ENCODE measurements at regions not wholly inside any gene's neighbourhood (a gene's known extent, or its start where the extent isn't known, plus 50 kb on each side); places are given as distances from the start of the nearest gene placed in this dataset.
"Not testable (repeated sequence)": the region's sequence is repeated elsewhere in the genome, so short reads cannot be mapped to it uniquely, and the experiment has no call there.

DNA sequence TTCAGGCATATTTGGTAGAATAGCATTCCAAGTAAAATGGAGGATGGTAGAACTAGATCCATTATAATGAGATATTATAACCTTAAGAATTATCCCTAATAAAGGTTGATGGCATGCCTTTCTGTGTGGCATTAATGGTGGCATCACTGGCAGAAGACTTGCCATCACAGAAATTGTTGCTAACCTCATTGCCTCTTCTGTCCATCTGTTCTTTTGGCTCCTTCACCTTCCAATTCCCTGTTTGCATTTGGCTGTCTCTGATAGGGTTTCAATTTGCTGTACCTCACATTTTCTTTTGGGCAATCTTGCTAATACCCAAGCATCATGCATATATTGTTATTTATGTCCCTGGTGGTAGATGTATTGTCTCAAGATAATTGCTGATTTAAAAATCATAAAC, 98.9 kb downstream of the SMPDL3A start:
- Mint-ChIP-seq H3K9me3 (peaks cover 0 to 11% (median 2%) of the 10 kb centered on the region in 5 donors), H3K4me1 (no peaks in the 10 kb centered on the region), H3K27ac (no peak overlapping the region), H3K36me3 (no peaks in the 10 kb centered on the region), H3K4me3 (no peak overlapping the region), H3K27me3 (peaks cover 0 to 3% of the 10 kb centered on the region in 2 donors)
- no peak overlapping the region for H3K4me3 ChIP-seq (ENCODE audit: low read length)
- no peaks in the 10 kb centered on the region for H3K4me1 ChIP-seq (ENCODE audit: insufficient read depth, low read length)
- no peaks in the 10 kb centered on the region for H3K9me3 ChIP-seq (ENCODE audit: low read length)
- DNase-seq: no peak
- H3K27me3 ChIP-seq (ENCODE audit: insufficient read depth, low read length, poor library complexity, severe bottlenecking): no peaks in the 10 kb centered on the region
- no peaks in the 10 kb centered on the region for H3K36me3 ChIP-seq (ENCODE audit: insufficient read depth, low read length)
- ChIA-PET CTCF (no interaction called here), POLR2A (no interaction called here)
- H3K27ac ChIP-seq (ENCODE audit: low read depth, low read length): no peak overlapping the region

DNA sequence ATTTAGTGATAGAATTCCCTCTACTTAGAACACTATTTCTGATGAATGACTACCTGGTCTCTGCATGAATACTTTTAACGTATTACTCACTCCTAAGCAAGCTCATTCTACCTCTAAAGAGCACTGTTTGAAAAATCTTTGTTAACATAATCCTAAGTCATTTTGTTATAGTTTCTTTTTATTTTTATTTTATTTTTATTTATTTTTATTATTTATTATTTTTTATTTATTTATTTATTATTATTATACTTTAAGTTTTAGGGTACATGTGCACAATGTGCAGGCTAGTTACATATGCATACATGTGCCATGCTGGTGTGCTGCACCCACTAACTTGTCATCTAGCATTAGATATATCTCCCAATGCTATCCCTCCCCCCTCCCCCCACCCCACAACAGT, 99.6 kb downstream of the SMPDL3A start:
- H3K4me1 Mint-ChIP-seq; DNase-seq; H3K4me1 ChIP-seq (ENCODE audit: insufficient read depth, low read length); H3K4me3 ChIP-seq (ENCODE audit: low read length); H3K4me3 Mint-ChIP-seq; H3K27ac ChIP-seq (ENCODE audit: low read depth, low read length); H3K27me3 Mint-ChIP-seq; H3K9me3 ChIP-seq (ENCODE audit: low read length); H3K36me3 ChIP-seq (ENCODE audit: insufficient read depth, low read length); H3K27me3 ChIP-seq (ENCODE audit: insufficient read depth, low read length, poor library complexity, severe bottlenecking); CTCF ChIA-PET; H3K27ac Mint-ChIP-seq; H3K36me3 Mint-ChIP-seq; POLR2A ChIA-PET: not testable (repeated sequence)
- peaks cover 0 to 11% (median 3%) of the 10 kb centered on the region in 5 donors for H3K9me3 Mint-ChIP-seq

DNA sequence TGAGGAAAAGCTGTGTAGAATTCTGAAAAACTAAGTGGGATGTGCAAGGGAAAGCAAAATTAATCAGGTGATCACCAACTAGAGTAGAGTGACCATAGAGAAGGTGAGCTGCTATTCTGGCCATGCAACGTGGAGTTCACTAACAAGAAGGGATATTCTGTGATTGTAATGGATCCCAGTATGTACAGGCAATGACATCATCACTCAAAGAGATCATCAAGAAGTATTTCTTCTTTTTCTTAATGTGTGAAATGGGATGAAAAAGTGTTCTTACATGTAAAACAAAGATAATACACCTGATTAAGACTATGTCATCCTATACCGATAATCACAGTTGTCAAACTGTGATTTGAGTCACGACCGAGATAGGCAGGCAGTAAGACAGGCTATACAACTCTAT, 101.2 kb downstream of the SMPDL3A start:
- H3K36me3 Mint-ChIP-seq: no peaks in the 10 kb centered on the region
- DNase-seq: no peak
- Histone ChIP-seq H3K27ac (ENCODE audit: low read depth, low read length) (no peak overlapping the region), H3K9me3 (ENCODE audit: low read length) (no peaks in the 10 kb centered on the region), H3K4me3 (ENCODE audit: low read length) (no peak overlapping the region), H3K4me1 (ENCODE audit: insufficient read depth, low read length) (no peaks in the 10 kb centered on the region), H3K36me3 (ENCODE audit: insufficient read depth, low read length) (no peaks in the 10 kb centered on the region), H3K27me3 (ENCODE audit: insufficient read depth, low read length, poor library complexity, severe bottlenecking) (no peaks in the 10 kb centered on the region)
- POLR2A ChIA-PET: no interaction called here
- H3K4me1 Mint-ChIP-seq: no peaks in the 10 kb centered on the region
- CTCF ChIA-PET: no interaction called here
- no peak overlapping the region for H3K27ac Mint-ChIP-seq
- H3K9me3 Mint-ChIP-seq: peaks cover 0 to 10% (median 3%) of the 10 kb centered on the region in 5 donors
- H3K27me3 Mint-ChIP-seq: peaks cover 0 to 3% of the 10 kb centered on the region in 2 donors
- no peak overlapping the region for H3K4me3 Mint-ChIP-seq

DNA sequence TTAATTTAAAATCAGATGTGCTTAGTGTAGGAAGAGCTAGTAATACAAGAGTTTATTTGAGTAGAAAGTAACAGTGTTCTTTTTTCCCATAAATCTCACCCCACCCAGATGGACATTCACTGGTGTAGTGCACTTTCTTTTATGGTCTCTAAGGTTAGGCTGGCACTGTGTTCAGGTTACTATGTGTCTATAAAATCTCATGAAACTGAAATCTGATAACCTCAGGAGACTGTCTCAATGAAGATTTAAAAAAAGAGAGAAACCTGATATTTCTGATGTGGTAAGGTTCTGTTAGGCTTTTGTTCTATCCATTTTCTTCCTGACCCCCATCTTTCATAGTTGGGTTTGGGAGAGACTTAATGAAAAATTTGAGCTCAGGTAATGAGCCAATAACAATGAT, 101.2 kb upstream of the CLVS2 start:
- ChIA-PET POLR2A (no interaction called here), CTCF (no interaction called here)
- H3K4me3 Mint-ChIP-seq: no peak overlapping the region
- H3K4me1 ChIP-seq (ENCODE audit: insufficient read depth, low read length): no peaks in the 10 kb centered on the region
- no peaks in the 10 kb centered on the region for H3K36me3 ChIP-seq (ENCODE audit: insufficient read depth, low read length)
- no peak overlapping the region for H3K27ac ChIP-seq (ENCODE audit: low read depth, low read length)
- peaks cover 0 to 10% (median 3%) of the 10 kb centered on the region in 5 donors for H3K9me3 Mint-ChIP-seq
- H3K27me3 Mint-ChIP-seq: peaks cover 0 to 4% of the 10 kb centered on the region in 2 donors
- no peak overlapping the region for H3K4me3 ChIP-seq (ENCODE audit: low read length)
- DNase-seq: no peak
- no peak overlapping the region for H3K27ac Mint-ChIP-seq
- H3K27me3 ChIP-seq (ENCODE audit: insufficient read depth, low read length, poor library complexity, severe bottlenecking): no peaks in the 10 kb centered on the region
- no peaks in the 10 kb centered on the region for H3K9me3 ChIP-seq (ENCODE audit: low read length)
- no peaks in the 10 kb centered on the region for H3K36me3 Mint-ChIP-seq
- no peaks in the 10 kb centered on the region for H3K4me1 Mint-ChIP-seq

DNA sequence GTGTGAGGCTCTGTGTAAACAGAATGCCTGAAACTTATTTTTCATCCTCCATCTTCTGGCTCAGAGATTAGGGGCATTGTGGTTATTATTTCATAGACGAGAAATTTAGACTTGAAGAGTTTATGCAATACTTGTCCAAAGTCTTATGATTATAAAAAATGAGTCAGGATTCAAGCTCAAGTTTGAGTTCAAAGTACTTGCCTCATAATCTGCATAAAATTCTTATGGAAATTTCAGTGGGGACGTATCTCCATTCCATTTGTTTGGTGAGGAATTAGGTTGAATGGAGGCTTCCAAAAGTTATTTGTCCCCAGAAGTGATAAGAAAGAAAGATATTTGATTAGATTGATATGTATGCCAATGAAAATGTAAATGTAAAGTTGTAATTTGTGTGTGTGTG, 93.7 kb upstream of the CLVS2 start:
- Mint-ChIP-seq H3K27ac (no peak overlapping the region), H3K9me3 (peaks cover 0 to 5% (median 0%) of the 10 kb centered on the region in 5 donors), H3K4me1 (no peaks in the 10 kb centered on the region), H3K36me3 (no peaks in the 10 kb centered on the region), H3K27me3 (peaks cover 0 to 2% of the 10 kb centered on the region in 2 donors), H3K4me3 (no peak overlapping the region)
- Histone ChIP-seq H3K9me3 (ENCODE audit: low read length) (no peaks in the 10 kb centered on the region), H3K4me3 (ENCODE audit: low read length) (no peak overlapping the region), H3K27ac (ENCODE audit: low read depth, low read length) (no peak overlapping the region), H3K27me3 (ENCODE audit: insufficient read depth, low read length, poor library complexity, severe bottlenecking) (no peaks in the 10 kb centered on the region), H3K4me1 (ENCODE audit: insufficient read depth, low read length) (no peaks in the 10 kb centered on the region), H3K36me3 (ENCODE audit: insufficient read depth, low read length) (no peaks in the 10 kb centered on the region)
- CTCF ChIA-PET: no interaction called here
- POLR2A ChIA-PET: no interaction called here
- DNase-seq: no peak

DNA sequence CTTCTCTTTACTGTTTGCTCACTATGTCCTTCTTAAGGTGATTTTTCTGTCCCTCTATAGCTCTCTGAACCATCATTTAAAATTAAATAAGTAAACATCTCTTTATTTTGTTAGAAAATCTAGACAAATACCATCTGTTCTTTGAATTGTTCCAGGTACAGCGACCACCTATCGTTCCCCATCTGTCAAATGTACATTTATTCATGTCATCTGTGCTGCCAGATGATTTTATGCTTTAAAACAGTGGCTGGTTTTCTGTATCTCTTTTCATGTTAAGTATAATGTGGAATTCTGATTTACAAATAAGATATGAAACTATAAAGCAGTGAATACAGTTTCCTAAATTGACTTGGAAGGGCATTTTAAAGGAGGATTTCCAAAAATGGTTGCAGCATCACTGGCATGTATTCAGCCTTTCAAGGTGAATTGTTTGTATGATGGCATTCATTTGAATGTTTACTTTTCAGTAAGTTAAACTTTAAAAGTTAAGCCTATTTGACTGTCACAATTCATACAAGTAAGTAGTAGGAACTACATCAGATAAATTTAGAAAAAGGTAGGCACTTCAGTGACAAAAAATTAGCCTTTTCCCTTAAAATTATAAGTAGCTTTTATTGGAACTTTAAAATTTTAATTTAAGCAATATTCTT, 92.6 kb upstream of the CLVS2 start:
- Mint-ChIP-seq H3K27me3 (peaks cover 0 to 2% of the 10 kb centered on the region in 2 donors), H3K27ac (no peak overlapping the region), H3K36me3 (no peaks in the 10 kb centered on the region), H3K4me3 (no peak overlapping the region), H3K9me3 (peaks cover 0 to 5% (median 0%) of the 10 kb centered on the region in 5 donors), H3K4me1 (no peaks in the 10 kb centered on the region)
- no peaks in the 10 kb centered on the region for H3K36me3 ChIP-seq (ENCODE audit: insufficient read depth, low read length)
- no peak overlapping the region for H3K27ac ChIP-seq (ENCODE audit: low read depth, low read length)
- POLR2A ChIA-PET: no interaction called here
- DNase-seq: no peak
- no peaks in the 10 kb centered on the region for H3K27me3 ChIP-seq (ENCODE audit: insufficient read depth, low read length, poor library complexity, severe bottlenecking)
- no peaks in the 10 kb centered on the region for H3K4me1 ChIP-seq (ENCODE audit: insufficient read depth, low read length)
- CTCF ChIA-PET: no interaction called here
- H3K4me3 ChIP-seq (ENCODE audit: low read length): no peak overlapping the region
- no peaks in the 10 kb centered on the region for H3K9me3 ChIP-seq (ENCODE audit: low read length)

DNA sequence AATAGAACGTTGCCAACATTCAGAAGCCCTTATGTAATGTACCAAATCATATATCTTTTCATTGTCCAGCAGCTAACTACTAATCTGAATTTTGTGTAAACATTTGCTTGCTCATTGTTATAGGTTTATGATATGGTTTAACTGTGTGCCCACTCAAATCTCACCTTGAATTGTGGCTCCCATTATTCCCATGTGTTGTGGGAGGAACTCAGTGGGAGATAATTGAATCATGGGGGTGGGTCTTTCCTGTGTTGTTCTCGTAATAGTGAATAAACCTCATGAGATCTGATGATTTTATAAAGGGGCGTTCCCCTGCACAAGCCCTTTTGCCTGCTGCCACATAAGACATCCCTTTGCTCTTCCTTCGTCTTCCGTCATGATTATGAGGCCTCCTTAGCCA, 91.9 kb upstream of the CLVS2 start:
- no peak for DNase-seq
- ChIA-PET POLR2A (no interaction called here), CTCF (no interaction called here)
- no peaks in the 10 kb centered on the region for H3K27me3 ChIP-seq (ENCODE audit: insufficient read depth, low read length, poor library complexity, severe bottlenecking)
- no peak overlapping the region for H3K27ac Mint-ChIP-seq
- no peak overlapping the region for H3K27ac ChIP-seq (ENCODE audit: low read depth, low read length)
- no peaks in the 10 kb centered on the region for H3K4me1 ChIP-seq (ENCODE audit: insufficient read depth, low read length)
- no peaks in the 10 kb centered on the region for H3K36me3 ChIP-seq (ENCODE audit: insufficient read depth, low read length)
- H3K9me3 Mint-ChIP-seq: peaks cover 0 to 3% (median 0%) of the 10 kb centered on the region in 5 donors
- no peak overlapping the region for H3K4me3 Mint-ChIP-seq
- no peaks in the 10 kb centered on the region for H3K4me1 Mint-ChIP-seq
- no peak overlapping the region for H3K4me3 ChIP-seq (ENCODE audit: low read length)
- H3K27me3 Mint-ChIP-seq: no peaks in the 10 kb centered on the region
- H3K36me3 Mint-ChIP-seq: no peaks in the 10 kb centered on the region
- no peaks in the 10 kb centered on the region for H3K9me3 ChIP-seq (ENCODE audit: low read length)

DNA sequence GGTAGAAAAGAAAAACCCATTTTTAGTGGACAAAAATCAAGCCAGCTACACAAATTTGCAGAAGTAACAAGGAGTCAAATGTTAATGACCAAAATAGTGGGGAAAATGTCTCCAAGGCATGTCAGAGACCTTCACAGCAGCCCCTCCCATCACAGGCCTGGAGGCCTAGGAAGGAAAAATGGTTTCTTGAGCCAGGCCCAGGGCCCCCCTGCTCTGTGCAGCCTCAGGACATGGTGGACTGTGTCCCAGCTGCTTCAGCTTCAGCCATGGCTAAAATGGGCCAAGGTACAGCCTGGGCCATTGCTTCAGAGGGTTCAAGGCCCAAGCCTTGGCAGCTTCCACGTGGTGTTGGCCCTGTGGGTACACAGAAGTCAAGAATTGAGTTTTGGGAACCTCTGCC, 82.5 kb upstream of the CLVS2 start:
- POLR2A ChIA-PET: no interaction called here
- no peak overlapping the region for H3K27ac ChIP-seq (ENCODE audit: low read depth, low read length)

DNA sequence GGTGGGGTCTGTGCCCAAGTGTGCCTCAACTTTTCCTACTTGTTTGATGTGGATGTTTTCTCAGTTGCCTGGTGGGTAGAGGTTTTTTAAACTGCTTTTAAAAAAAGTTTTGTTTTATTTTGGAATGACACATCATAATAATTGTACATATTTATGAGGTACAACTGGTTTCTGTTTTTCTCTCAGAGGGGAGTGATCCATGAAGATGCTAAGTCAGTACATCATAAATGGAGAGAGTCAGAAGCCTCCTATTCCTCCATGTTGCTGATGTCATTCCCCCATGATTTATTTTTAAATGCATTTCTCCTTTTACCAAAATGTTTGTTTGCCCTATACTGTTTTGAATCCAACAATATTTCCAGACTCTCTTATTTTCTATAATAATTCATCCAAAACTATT, 77.3 kb upstream of the CLVS2 start:
- Histone ChIP-seq H3K4me3 (ENCODE audit: low read length) (no peak overlapping the region), H3K4me1 (ENCODE audit: insufficient read depth, low read length) (no peaks in the 10 kb centered on the region), H3K9me3 (ENCODE audit: low read length) (no peaks in the 10 kb centered on the region), H3K27ac (ENCODE audit: low read depth, low read length) (no peak overlapping the region), H3K36me3 (ENCODE audit: insufficient read depth, low read length) (no peaks in the 10 kb centered on the region), H3K27me3 (ENCODE audit: insufficient read depth, low read length, poor library complexity, severe bottlenecking) (no peaks in the 10 kb centered on the region)
- no peak for DNase-seq
- Mint-ChIP-seq H3K36me3 (no peaks in the 10 kb centered on the region), H3K27ac (no peak overlapping the region), H3K9me3 (peaks cover 8 to 28% (median 16%) of the 10 kb centered on the region in 5 donors), H3K27me3 (no peaks in the 10 kb centered on the region), H3K4me3 (no peak overlapping the region), H3K4me1 (no peaks in the 10 kb centered on the region)
- POLR2A ChIA-PET: no interaction called here
- CTCF ChIA-PET: no interaction called here

More for the DNA sequence above, 82.5 kb upstream of the CLVS2 start:
- Histone ChIP-seq H3K27me3 (ENCODE audit: insufficient read depth, low read length, poor library complexity, severe bottlenecking) (no peaks in the 10 kb centered on the region), H3K36me3 (ENCODE audit: insufficient read depth, low read length) (no peaks in the 10 kb centered on the region), H3K4me3 (ENCODE audit: low read length) (no peak overlapping the region), H3K9me3 (ENCODE audit: low read length) (no peaks in the 10 kb centered on the region), H3K4me1 (ENCODE audit: insufficient read depth, low read length) (no peaks in the 10 kb centered on the region)
- H3K27ac Mint-ChIP-seq: no peak overlapping the region
- H3K27me3 Mint-ChIP-seq: no peaks in the 10 kb centered on the region
- no peaks in the 10 kb centered on the region for H3K36me3 Mint-ChIP-seq
- CTCF ChIA-PET: no interaction called here
- H3K9me3 Mint-ChIP-seq: peaks cover 15 to 35% (median 19%) of the 10 kb centered on the region in 5 donors
- no peak for DNase-seq
- no peak overlapping the region for H3K4me3 Mint-ChIP-seq
- no peaks in the 10 kb centered on the region for H3K4me1 Mint-ChIP-seq

Data from CD8-positive, alpha-beta memory T cell (primary cell).